ENCODE measurements at regions not wholly inside any gene's neighbourhood (a gene's known extent, or its start where the extent isn't known, plus 50 kb on each side); places are given as distances from the start of the nearest gene placed in this dataset.

- TF ChIP-seq POU2F2 (IDR thresholded peaks at IDR 0.05; ENCODE audit: low read depth, low read length) (no peak), POLR2AphosphoS5 (IDR thresholded peaks at IDR 0.05; ENCODE audit: low read depth, low read length) (no peak), SPI1 (IDR thresholded peaks at IDR 0.05; ENCODE audit: low read depth, low read length) (no peak), POLR2A (IDR thresholded peaks at IDR 0.05; ENCODE audit: low read depth, low read length) (no peak), PAX5 (IDR thresholded peaks at IDR 0.05; ENCODE audit: insufficient read depth, low read length, severe bottlenecking) (no peak), TAF1 (IDR thresholded peaks at IDR 0.05; ENCODE audit: low read depth, low read length) (no peak)
- FAIRE-seq (no peak), DNase-seq (ENCODE audit: insufficient read length, low spot score) (no peak)
Measured at GRCh38 chr1:193747579-193747978, 561.2 kb upstream of the B3GALT2 start.

- DNase-seq (ENCODE audit: insufficient read length, low spot score): no peak
- no peak for FAIRE-seq
- no peak for TF ChIP-seq TAF1 (IDR thresholded peaks at IDR 0.05; ENCODE audit: low read depth, low read length)
- no peak for TF ChIP-seq POLR2A (IDR thresholded peaks at IDR 0.05; ENCODE audit: low read depth, low read length)
- TF ChIP-seq POU2F2 (IDR thresholded peaks at IDR 0.05; ENCODE audit: low read depth, low read length): no peak
- no peak for TF ChIP-seq POLR2AphosphoS5 (IDR thresholded peaks at IDR 0.05; ENCODE audit: low read depth, low read length)
- TF ChIP-seq PAX5 (IDR thresholded peaks at IDR 0.05; ENCODE audit: insufficient read depth, low read length, severe bottlenecking): no peak
Measured at GRCh38 chr1:193741228-193741627, 554.8 kb upstream of the B3GALT2 start.

GRCh38 chr1:193740762-193741161 is 554.3 kb upstream of the B3GALT2 start:
- no peak for DNase-seq (ENCODE audit: insufficient read length, low spot score)
- TF ChIP-seq TAF1 (IDR thresholded peaks at IDR 0.05; ENCODE audit: low read depth, low read length) (no peak), POLR2AphosphoS5 (IDR thresholded peaks at IDR 0.05; ENCODE audit: low read depth, low read length) (no peak), PAX5 (IDR thresholded peaks at IDR 0.05; ENCODE audit: insufficient read depth, low read length, severe bottlenecking) (no peak), POU2F2 (IDR thresholded peaks at IDR 0.05; ENCODE audit: low read depth, low read length) (no peak), SPI1 (IDR thresholded peaks at IDR 0.05; ENCODE audit: low read depth, low read length) (no peak), POLR2A (IDR thresholded peaks at IDR 0.05; ENCODE audit: low read depth, low read length) (no peak)
- no peak for FAIRE-seq

- TF ChIP-seq SPI1 (IDR thresholded peaks at IDR 0.05; ENCODE audit: low read depth, low read length) (no peak), POLR2A (IDR thresholded peaks at IDR 0.05; ENCODE audit: low read depth, low read length) (no peak), POLR2AphosphoS5 (IDR thresholded peaks at IDR 0.05; ENCODE audit: low read depth, low read length) (no peak)
- FAIRE-seq (no peak), DNase-seq (ENCODE audit: insufficient read length, low spot score) (no peak)
Measured at GRCh38 chr1:193736507-193736906, 550.1 kb upstream of the B3GALT2 start.

GRCh38 chr1:193733674-193734073 is 547.3 kb upstream of the B3GALT2 start:
- no peak for FAIRE-seq
- no peak for DNase-seq (ENCODE audit: insufficient read length, low spot score)
- TF ChIP-seq TAF1 (IDR thresholded peaks at IDR 0.05; ENCODE audit: low read depth, low read length) (no peak), PAX5 (IDR thresholded peaks at IDR 0.05; ENCODE audit: insufficient read depth, low read length, severe bottlenecking) (no peak), SPI1 (IDR thresholded peaks at IDR 0.05; ENCODE audit: low read depth, low read length) (no peak), POLR2AphosphoS5 (IDR thresholded peaks at IDR 0.05; ENCODE audit: low read depth, low read length) (no peak), POLR2A (IDR thresholded peaks at IDR 0.05; ENCODE audit: low read depth, low read length) (no peak), POU2F2 (IDR thresholded peaks at IDR 0.05; ENCODE audit: low read depth, low read length) (no peak)

- TF ChIP-seq SPI1 (IDR thresholded peaks at IDR 0.05; ENCODE audit: low read depth, low read length) (no peak), TAF1 (IDR thresholded peaks at IDR 0.05; ENCODE audit: low read depth, low read length) (no peak), PAX5 (IDR thresholded peaks at IDR 0.05; ENCODE audit: insufficient read depth, low read length, severe bottlenecking) (no peak), POU2F2 (IDR thresholded peaks at IDR 0.05; ENCODE audit: low read depth, low read length) (no peak), POLR2A (IDR thresholded peaks at IDR 0.05; ENCODE audit: low read depth, low read length) (no peak), POLR2AphosphoS5 (IDR thresholded peaks at IDR 0.05; ENCODE audit: low read depth, low read length) (no peak)
- DNase-seq (ENCODE audit: insufficient read length, low spot score) (no peak), FAIRE-seq (no peak)
Measured at GRCh38 chr1:193730017-193730416, 543.6 kb upstream of the B3GALT2 start.

GRCh38 chr1:193729429-193729828 is 543.0 kb upstream of the B3GALT2 start:
- DNase-seq (ENCODE audit: insufficient read length, low spot score) (no peak), FAIRE-seq (no peak)
- TF ChIP-seq POU2F2 (IDR thresholded peaks at IDR 0.05; ENCODE audit: low read depth, low read length) (no peak), TAF1 (IDR thresholded peaks at IDR 0.05; ENCODE audit: low read depth, low read length) (no peak), PAX5 (IDR thresholded peaks at IDR 0.05; ENCODE audit: insufficient read depth, low read length, severe bottlenecking) (no peak), POLR2AphosphoS5 (IDR thresholded peaks at IDR 0.05; ENCODE audit: low read depth, low read length) (no peak)

GRCh38 chr1:193727850-193728249 is 541.4 kb upstream of the B3GALT2 start:
- TF ChIP-seq SPI1 (IDR thresholded peaks at IDR 0.05; ENCODE audit: low read depth, low read length): no peak
- TF ChIP-seq POLR2AphosphoS5 (IDR thresholded peaks at IDR 0.05; ENCODE audit: low read depth, low read length): no peak
- no peak for TF ChIP-seq TAF1 (IDR thresholded peaks at IDR 0.05; ENCODE audit: low read depth, low read length)
- no peak for TF ChIP-seq PAX5 (IDR thresholded peaks at IDR 0.05; ENCODE audit: insufficient read depth, low read length, severe bottlenecking)
- TF ChIP-seq POU2F2 (IDR thresholded peaks at IDR 0.05; ENCODE audit: low read depth, low read length): no peak
- TF ChIP-seq POLR2A (IDR thresholded peaks at IDR 0.05; ENCODE audit: low read depth, low read length): no peak
- no peak for FAIRE-seq
- DNase-seq (ENCODE audit: insufficient read length, low spot score): no peak

GRCh38 chr1:193726722-193727121 is 540.3 kb upstream of the B3GALT2 start:
- no peak for TF ChIP-seq SPI1 (IDR thresholded peaks at IDR 0.05; ENCODE audit: low read depth, low read length)
- TF ChIP-seq TAF1 (IDR thresholded peaks at IDR 0.05; ENCODE audit: low read depth, low read length): no peak
- no peak for TF ChIP-seq PAX5 (IDR thresholded peaks at IDR 0.05; ENCODE audit: insufficient read depth, low read length, severe bottlenecking)
- TF ChIP-seq POLR2A (IDR thresholded peaks at IDR 0.05; ENCODE audit: low read depth, low read length): no peak
- TF ChIP-seq POU2F2 (IDR thresholded peaks at IDR 0.05; ENCODE audit: low read depth, low read length): no peak
- FAIRE-seq: no peak
- DNase-seq (ENCODE audit: insufficient read length, low spot score): no peak

GRCh38 chr1:193712392-193712791 is 526.0 kb upstream of the B3GALT2 start:
- no peak for FAIRE-seq
- DNase-seq (ENCODE audit: insufficient read length, low spot score): no peak
- TF ChIP-seq POLR2A (IDR thresholded peaks at IDR 0.05; ENCODE audit: low read depth, low read length): no peak
- TF ChIP-seq PAX5 (IDR thresholded peaks at IDR 0.05; ENCODE audit: insufficient read depth, low read length, severe bottlenecking): no peak
- TF ChIP-seq POLR2AphosphoS5 (IDR thresholded peaks at IDR 0.05; ENCODE audit: low read depth, low read length): no peak
- TF ChIP-seq SPI1 (IDR thresholded peaks at IDR 0.05; ENCODE audit: low read depth, low read length): no peak
- no peak for TF ChIP-seq TAF1 (IDR thresholded peaks at IDR 0.05; ENCODE audit: low read depth, low read length)
- TF ChIP-seq POU2F2 (IDR thresholded peaks at IDR 0.05; ENCODE audit: low read depth, low read length): no peak
